GM12875 (cell line): ENCODE measurements at regions not wholly inside any gene's neighbourhood (a gene's known extent, or its start where the extent isn't known, plus 50 kb on each side); places are given as distances from the start of the nearest gene placed in this dataset.

ENCODE experiments used
- H3K4me3 ChIP-seq: one replicate; pipeline ENCODE4 v1.5.1; 2011; ENCODE audit warnings: low read depth, low read length, control low read depth
- TF ChIP-seq, protein P1 (sequence below): IDR thresholded peaks from 2 replicates; pipeline ENCODE4 v1.5.1; 2011; ENCODE audit warnings: low read depth, mild to moderate bottlenecking, control low read depth, inconsistent platforms, low read length, moderate library complexity, borderline replicate concordance; ENCODE audit not compliant: insufficient read depth

GRCh38 chr5:97937846-97938245 is 754.8 kb upstream of the RIOK2 start:
- TF ChIP-seq, protein P1, sequence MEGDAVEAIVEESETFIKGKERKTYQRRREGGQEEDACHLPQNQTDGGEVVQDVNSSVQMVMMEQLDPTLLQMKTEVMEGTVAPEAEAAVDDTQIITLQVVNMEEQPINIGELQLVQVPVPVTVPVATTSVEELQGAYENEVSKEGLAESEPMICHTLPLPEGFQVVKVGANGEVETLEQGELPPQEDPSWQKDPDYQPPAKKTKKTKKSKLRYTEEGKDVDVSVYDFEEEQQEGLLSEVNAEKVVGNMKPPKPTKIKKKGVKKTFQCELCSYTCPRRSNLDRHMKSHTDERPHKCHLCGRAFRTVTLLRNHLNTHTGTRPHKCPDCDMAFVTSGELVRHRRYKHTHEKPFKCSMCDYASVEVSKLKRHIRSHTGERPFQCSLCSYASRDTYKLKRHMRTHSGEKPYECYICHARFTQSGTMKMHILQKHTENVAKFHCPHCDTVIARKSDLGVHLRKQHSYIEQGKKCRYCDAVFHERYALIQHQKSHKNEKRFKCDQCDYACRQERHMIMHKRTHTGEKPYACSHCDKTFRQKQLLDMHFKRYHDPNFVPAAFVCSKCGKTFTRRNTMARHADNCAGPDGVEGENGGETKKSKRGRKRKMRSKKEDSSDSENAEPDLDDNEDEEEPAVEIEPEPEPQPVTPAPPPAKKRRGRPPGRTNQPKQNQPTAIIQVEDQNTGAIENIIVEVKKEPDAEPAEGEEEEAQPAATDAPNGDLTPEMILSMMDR = no peak

DNA sequence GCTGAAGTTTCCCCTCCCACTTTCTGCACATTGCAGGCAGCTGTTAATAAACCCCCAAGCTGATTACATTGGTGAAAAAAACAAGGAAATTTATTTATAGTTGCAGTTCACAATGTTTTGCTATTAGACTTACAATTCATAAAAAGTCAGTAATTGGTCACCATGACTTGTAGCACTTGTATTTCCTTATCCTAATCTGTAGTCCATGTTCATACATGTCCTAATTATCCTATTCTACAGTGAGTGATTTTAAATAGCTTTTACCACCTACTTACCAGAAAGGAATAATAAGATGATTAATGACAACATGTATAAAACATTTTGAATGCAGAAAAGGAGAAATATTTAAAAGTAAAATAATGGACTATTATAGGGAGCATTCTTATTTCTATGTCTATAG is 760.0 kb upstream of the RIOK2 start:
- H3K4me3 ChIP-seq = no peak overlapping the region
- TF ChIP-seq, protein P1 = no peak

More at GRCh38 chr5:97937846-97938245, 754.8 kb upstream of the RIOK2 start:
- H3K4me3 ChIP-seq = no peak overlapping the region

- H3K4me3 ChIP-seq = no peak overlapping the region
- TF ChIP-seq, protein P1 = no peak
These were observed 768.1 kb upstream of the RIOK2 start for GRCh38 chr5:97951139-97951538.

DNA sequence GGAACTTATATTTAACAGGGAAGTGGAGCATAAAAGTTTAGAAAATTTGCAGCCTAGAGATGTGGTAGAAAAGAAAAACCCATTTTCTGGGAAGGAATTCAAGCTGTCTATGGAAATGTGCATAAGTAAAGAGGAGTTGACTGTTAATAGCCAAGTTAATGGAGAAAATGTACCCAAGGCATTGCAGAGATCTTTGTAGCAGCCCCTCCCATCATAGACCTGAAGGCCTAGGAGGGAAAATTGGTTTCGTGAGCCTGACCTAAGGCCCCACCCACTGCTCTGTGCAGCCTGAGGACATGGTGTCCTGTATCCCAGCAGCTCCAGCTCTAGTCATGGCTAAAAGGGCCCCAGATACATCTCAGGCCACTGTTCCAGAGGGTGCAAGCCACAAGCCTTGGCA is 772.4 kb upstream of the RIOK2 start:
- no peak overlapping the region for H3K4me3 ChIP-seq
- TF ChIP-seq, protein P1 = no peak

DNA sequence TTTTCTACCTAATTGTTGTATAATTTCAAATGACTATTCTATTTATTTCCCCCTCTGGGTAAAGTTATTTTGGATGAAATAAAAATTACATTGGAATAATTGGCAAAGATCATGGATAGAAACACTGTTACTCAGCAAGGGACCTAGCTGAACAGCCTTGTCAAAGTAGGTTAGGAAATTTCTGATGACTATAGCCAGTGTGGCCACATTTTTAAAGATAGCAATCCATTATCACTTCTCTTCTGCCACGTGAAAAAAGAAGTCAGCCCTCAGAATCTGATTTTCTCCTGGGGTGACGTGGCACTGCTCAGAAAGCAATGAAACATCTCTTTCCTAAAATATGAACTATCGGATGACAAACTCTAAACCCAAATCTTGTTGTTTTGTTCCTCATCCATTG is 784.2 kb upstream of the RIOK2 start:
- no peak overlapping the region for H3K4me3 ChIP-seq
- TF ChIP-seq, protein P1 = no peak

- no peak overlapping the region for H3K4me3 ChIP-seq
- TF ChIP-seq, protein P1 = no peak
These were observed 785.3 kb upstream of the RIOK2 start for GRCh38 chr5:97968346-97968745.

DNA sequence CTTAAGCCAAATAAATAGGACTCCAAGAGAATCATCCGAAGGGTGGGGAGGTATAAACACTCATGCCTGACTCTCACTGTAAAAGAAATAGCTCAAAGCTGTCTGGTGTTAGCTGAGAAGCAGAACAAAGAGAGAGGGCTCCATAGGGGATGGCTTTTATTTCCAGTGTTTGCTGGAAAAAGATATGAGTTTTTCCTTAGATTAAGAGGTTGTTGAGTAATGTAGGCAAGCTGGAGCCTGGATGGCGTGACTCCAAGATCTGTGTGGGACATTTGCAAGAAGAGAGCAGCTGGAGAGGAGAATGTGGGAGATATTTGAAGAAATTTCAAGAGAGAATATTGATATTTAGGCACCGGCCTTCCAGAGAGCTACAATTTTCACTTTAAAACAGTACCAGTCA is 793.7 kb upstream of the RGMB start:
- H3K4me3 ChIP-seq = no peak overlapping the region
- TF ChIP-seq, protein P1 = no peak
